PC-9 (cell line): ENCODE measurements at regions not wholly inside any gene's neighbourhood (a gene's known extent, or its start where the extent isn't known, plus 50 kb on each side); places are given as distances from the start of the nearest gene placed in this dataset.

Experiments
- EZH2 ChIP-seq: fragments of 200-600 bp; sonication (generic); IDR thresholded peaks from 2 replicates; pipeline ENCODE4 v1.8.0; 2017; ENCODE audit warnings: antibody characterized with exemption, low read depth
- TF ChIP-seq, protein P1 (sequence below): fragments of 200-600 bp; sonication (generic); conservative IDR thresholded peaks from 2 replicates; pipeline ENCODE4 v1.6.1; 2017; ENCODE audit warnings: mixed run types, antibody characterized with exemption, mild to moderate bottlenecking, moderate library complexity

DNA sequence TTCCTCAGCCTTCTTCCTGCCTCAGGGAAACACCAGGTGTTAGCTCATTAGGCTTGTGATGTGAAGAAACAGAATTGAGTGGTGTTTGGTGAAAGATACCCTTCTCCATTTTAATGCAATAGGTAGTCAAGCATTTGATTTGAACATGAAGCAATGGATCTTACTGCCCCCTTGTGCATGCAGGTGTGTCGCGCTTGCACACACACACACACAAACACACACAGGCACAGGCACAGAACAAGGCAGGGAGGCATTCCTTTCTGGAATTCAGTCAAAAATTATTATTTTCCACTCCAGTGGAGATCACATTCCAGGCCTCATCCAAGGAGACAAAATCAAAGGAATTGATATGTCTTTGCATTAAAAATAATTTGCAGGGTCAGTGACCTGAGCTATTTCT, 667.0 kb upstream of the MARCKS start:
- TF ChIP-seq, protein P1, sequence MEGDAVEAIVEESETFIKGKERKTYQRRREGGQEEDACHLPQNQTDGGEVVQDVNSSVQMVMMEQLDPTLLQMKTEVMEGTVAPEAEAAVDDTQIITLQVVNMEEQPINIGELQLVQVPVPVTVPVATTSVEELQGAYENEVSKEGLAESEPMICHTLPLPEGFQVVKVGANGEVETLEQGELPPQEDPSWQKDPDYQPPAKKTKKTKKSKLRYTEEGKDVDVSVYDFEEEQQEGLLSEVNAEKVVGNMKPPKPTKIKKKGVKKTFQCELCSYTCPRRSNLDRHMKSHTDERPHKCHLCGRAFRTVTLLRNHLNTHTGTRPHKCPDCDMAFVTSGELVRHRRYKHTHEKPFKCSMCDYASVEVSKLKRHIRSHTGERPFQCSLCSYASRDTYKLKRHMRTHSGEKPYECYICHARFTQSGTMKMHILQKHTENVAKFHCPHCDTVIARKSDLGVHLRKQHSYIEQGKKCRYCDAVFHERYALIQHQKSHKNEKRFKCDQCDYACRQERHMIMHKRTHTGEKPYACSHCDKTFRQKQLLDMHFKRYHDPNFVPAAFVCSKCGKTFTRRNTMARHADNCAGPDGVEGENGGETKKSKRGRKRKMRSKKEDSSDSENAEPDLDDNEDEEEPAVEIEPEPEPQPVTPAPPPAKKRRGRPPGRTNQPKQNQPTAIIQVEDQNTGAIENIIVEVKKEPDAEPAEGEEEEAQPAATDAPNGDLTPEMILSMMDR, result no peak
- no peak for TF ChIP-seq EZH2
